ENCODE measurements at regions not wholly inside any gene's neighbourhood (a gene's known extent, or its start where the extent isn't known, plus 50 kb on each side); places are given as distances from the start of the nearest gene placed in this dataset.

DNA sequence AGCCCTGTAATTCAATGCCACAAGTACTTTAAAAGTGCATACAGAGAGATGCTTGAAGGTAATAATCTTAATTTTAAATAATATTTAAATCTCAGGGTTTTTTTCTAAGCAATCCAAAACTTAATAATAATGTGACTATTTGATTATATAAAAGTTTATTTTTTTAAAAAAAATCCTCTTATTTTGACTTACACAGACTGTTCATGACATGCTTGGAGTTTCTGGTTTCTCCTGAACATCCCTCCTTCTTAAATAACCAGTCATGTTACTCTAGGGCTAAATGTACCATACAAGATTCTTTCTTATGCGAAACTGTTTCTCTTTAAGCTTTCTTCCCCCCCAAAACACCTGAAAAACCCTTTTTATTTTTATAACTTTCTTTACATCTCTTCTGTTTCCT is 58.2 kb upstream of the SLC2A13 start:
- TF ChIP-seq ZKSCAN1 (IDR thresholded peaks at IDR 0.05; ENCODE audit: low read length) (no peak), NFE2L2 (IDR thresholded peaks at IDR 0.05; ENCODE audit: low read length) (no peak), NONO (IDR thresholded peaks at IDR 0.05) (no peak), NONO (CRISPR knock-in tag; conservative IDR thresholded peaks at IDR 0.05) (no peak), YY1 (IDR thresholded peaks at IDR 0.05; ENCODE audit: insufficient read depth, insufficient replicate concordance, low read depth, low read length) (no peak), FOSL2 (CRISPR knock-in tag; IDR thresholded peaks at IDR 0.05) (no peak), ZZZ3 (CRISPR knock-in tag; IDR thresholded peaks at IDR 0.05; ENCODE audit: borderline replicate concordance) (no peak)
- TF ChIP-seq, protein P1, sequence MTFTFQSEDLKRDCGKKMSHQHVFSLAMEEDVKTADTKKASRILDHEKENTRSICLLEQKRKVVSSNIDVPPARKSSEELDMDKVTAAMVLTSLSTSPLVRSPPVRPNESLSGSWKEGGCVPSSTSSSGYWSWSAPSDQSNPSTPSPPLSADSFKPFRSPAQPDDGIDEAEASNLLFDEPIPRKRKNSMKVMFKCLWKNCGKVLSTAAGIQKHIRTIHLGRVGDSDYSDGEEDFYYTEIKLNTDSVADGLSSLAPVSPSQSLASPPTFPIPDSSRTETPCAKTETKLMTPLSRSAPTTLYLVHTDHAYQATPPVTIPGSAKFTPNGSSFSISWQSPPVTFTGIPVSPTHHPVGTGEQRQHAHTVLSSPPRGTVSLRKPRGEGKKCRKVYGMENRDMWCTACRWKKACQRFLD (CRISPR knock-in tag; IDR thresholded peaks at IDR 0.05; ENCODE audit: borderline replicate concordance): no peak
- TF ChIP-seq, protein P2, sequence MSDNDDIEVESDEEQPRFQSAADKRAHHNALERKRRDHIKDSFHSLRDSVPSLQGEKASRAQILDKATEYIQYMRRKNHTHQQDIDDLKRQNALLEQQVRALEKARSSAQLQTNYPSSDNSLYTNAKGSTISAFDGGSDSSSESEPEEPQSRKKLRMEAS (IDR thresholded peaks at IDR 0.05): no peak
- TF ChIP-seq, protein P3, sequence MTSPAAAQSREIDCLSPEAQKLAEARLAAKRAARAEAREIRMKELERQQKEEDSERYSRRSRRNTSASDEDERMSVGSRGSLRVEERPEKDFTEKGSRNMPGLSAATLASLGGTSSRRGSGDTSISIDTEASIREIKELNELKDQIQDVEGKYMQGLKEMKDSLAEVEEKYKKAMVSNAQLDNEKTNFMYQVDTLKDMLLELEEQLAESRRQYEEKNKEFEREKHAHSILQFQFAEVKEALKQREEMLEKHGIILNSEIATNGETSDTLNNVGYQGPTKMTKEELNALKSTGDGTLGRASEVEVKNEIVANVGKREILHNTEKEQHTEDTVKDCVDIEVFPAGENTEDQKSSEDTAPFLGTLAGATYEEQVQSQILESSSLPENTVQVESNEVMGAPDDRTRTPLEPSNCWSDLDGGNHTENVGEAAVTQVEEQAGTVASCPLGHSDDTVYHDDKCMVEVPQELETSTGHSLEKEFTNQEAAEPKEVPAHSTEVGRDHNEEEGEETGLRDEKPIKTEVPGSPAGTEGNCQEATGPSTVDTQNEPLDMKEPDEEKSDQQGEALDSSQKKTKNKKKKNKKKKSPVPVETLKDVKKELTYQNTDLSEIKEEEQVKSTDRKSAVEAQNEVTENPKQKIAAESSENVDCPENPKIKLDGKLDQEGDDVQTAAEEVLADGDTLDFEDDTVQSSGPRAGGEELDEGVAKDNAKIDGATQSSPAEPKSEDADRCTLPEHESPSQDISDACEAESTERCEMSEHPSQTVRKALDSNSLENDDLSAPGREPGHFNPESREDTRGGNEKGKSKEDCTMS (CRISPR knock-in tag; conservative IDR thresholded peaks at IDR 0.05): no peak
- TF ChIP-seq, protein P4, sequence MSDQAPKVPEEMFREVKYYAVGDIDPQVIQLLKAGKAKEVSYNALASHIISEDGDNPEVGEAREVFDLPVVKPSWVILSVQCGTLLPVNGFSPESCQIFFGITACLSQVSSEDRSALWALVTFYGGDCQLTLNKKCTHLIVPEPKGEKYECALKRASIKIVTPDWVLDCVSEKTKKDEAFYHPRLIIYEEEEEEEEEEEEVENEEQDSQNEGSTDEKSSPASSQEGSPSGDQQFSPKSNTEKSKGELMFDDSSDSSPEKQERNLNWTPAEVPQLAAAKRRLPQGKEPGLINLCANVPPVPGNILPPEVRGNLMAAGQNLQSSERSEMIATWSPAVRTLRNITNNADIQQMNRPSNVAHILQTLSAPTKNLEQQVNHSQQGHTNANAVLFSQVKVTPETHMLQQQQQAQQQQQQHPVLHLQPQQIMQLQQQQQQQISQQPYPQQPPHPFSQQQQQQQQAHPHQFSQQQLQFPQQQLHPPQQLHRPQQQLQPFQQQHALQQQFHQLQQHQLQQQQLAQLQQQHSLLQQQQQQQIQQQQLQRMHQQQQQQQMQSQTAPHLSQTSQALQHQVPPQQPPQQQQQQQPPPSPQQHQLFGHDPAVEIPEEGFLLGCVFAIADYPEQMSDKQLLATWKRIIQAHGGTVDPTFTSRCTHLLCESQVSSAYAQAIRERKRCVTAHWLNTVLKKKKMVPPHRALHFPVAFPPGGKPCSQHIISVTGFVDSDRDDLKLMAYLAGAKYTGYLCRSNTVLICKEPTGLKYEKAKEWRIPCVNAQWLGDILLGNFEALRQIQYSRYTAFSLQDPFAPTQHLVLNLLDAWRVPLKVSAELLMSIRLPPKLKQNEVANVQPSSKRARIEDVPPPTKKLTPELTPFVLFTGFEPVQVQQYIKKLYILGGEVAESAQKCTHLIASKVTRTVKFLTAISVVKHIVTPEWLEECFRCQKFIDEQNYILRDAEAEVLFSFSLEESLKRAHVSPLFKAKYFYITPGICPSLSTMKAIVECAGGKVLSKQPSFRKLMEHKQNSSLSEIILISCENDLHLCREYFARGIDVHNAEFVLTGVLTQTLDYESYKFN (CRISPR knock-in tag; conservative IDR thresholded peaks at IDR 0.05): no peak
- TF ChIP-seq, protein P5, sequence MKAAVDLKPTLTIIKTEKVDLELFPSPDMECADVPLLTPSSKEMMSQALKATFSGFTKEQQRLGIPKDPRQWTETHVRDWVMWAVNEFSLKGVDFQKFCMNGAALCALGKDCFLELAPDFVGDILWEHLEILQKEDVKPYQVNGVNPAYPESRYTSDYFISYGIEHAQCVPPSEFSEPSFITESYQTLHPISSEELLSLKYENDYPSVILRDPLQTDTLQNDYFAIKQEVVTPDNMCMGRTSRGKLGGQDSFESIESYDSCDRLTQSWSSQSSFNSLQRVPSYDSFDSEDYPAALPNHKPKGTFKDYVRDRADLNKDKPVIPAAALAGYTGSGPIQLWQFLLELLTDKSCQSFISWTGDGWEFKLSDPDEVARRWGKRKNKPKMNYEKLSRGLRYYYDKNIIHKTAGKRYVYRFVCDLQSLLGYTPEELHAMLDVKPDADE (CRISPR knock-in tag; IDR thresholded peaks at IDR 0.05): no peak

All from HepG2 (cell line).